GM18498 (cell line): ENCODE measurements at regions not wholly inside any gene's neighbourhood (a gene's known extent, or its start where the extent isn't known, plus 50 kb on each side); places are given as distances from the start of the nearest gene placed in this dataset.

Source experiments
- ATAC-seq: cut with Tn5 transposase; IDR thresholded peaks from one replicate; pipeline ENCODE4 v1.9.1; 2021; ENCODE audit warnings: mild to moderate bottlenecking, moderate library complexity; ENCODE audit not compliant: unreplicated experiment

DNA sequence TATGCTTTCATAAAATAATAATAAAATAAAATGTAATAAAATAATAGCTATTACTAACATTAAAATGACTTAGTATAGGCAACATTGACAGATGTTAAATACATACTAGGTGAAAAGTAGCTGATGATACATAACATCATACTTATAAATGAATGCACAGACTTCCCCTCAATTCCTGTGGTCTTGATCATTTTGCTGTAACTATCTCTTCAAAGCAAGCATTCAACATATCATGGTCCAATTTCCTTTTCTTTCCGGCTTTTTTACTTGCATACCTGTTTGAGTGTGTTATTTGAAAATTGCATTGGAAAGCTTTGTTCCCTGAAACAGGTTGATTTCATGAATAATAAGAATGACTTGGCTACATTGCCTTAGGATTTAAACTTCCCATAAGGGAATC is 309.3 kb downstream of the HDGFL1 start:
- no peak for ATAC-seq

DNA sequence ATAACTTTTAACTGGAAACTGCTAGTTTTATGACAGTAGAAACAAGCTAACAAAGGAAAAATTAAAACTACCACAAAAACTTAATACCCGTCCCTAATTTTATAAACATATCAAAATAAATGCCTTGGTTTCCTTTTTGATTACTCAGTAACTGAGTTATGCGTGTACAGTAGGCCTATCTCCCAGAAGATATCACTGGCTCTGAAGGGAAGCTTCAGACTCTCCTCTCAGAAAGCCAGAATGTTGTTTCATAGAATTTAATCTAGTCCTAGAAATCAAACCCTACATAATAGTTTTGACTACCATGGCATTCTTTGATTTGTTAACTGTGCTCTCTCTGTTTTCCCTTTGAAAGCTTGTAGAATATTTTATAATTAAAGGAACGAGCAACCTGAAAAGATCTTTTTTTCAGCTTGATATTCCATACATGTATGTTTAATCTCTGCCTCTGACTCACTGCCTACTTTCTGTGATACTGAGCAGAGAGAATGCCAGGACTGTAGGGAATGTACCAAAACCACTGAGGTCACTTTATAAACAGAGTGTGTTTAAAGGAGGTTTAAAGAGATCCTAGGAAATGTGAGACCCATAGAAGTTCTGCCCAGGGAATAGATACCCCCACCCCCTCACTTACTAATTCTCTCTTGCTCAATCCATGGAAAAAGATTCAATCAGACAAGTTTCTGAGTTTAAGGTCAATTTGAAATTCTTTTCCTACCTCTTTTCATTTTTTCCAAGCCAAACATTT is 311.5 kb downstream of the HDGFL1 start:
- no peak for ATAC-seq

DNA sequence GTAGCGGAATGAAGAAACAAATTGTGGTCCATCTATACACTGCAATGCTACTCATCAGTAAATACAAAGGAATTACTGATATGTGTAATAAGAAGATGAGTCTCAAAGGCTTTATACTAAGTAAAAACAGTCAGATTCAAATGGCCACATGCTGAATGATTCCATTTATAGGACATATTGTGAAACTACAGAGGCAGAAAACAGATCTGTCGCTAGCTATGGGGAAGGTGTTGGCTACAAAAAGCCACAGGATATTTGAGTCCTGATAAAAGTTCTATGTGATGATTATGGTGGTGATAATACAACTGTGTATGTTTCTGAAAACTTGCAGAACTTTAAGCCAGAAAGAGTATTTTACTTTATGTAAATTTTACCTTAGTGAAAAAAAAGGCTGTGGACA is 313.2 kb downstream of the HDGFL1 start:
- ATAC-seq = no peak

DNA sequence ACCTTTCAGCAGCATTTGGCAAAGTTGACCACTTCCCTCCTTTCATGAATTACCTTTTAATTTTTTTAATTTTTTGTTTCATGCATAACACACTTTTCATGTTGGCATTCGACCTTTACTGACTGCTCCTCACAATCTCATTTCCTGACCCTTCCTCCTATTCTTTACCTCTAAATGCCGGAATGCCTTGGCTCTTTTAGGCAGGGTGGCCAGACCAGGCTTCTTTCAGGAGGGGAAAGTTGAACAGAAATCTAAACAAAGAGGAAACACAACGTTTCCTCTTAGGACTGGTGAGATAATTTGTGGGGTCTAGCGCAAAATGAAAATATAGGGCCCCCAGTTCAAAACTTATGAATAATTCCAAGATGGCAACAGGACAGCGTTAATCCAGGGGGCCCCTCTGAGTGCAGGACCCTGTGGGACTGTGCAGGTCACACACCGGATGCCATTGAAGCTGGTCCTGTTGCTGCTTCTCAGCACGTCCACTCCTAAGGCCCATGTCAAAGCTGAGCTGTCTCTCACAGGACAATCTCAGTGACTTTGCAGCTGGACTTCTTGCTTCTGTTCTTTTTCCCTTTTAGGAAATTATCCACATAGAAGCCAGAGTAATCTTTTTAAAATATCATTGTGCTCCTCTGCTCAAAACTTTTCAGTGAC is 313.8 kb downstream of the HDGFL1 start:
- ATAC-seq = no peak

DNA sequence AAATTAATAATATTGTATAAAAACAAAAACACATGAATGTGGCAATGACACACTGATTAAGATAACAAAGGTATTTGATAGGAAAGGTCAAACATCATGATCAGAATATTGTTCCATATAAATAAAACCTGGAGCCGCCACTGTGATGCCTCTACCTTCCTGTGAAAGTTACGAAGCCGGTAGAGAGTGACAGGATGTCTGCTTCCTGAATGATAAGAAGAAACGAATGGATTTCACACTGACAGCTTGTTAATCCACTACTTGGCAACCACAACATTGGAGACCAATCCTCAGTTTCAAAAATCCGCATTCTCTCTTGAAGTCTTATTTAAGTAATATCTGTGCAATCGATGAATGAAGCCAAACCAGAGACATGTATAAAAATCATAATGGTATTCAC is 315.1 kb downstream of the HDGFL1 start:
- no peak for ATAC-seq

DNA sequence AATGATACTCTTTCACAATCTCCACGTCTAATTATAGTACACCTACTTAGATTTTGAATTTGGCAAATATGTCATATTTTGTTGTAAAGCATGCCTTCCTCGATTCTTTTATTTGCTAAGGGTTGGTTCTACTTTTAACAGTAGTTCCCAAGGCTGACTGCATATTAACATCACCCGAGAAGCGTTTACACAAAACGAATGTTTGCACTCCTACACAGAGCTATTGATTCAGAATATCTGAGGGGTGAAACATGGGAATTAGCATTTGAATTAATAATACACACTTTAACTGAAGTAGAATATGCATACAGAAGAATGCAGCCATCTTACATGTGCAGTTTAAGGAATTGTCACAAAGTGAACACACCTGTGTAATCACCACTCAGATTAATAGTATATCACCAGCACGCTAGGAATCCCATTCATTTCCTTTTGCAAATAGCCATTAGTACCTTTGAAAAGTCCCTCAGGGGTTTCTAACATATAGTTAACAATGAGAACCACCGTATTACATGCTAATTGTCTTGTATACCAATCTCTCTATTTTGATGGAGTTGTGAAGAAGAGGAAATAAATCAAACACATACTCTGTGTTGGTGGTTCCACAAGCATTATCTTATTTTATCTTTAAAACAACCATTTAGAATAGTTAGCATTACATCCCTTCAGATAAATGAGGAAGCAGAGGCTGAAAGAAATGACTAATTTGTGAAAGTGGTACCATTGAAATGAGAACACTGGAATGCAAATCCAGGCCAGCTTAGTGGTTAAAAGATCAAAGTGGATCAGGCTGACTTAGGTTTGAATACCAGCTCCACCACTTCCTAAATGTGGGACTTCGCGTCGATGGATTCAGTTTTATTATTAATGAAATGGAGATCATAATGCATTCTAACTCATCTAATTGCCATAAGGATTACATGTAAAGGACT is 317.6 kb downstream of the HDGFL1 start:
- ATAC-seq = no peak

DNA sequence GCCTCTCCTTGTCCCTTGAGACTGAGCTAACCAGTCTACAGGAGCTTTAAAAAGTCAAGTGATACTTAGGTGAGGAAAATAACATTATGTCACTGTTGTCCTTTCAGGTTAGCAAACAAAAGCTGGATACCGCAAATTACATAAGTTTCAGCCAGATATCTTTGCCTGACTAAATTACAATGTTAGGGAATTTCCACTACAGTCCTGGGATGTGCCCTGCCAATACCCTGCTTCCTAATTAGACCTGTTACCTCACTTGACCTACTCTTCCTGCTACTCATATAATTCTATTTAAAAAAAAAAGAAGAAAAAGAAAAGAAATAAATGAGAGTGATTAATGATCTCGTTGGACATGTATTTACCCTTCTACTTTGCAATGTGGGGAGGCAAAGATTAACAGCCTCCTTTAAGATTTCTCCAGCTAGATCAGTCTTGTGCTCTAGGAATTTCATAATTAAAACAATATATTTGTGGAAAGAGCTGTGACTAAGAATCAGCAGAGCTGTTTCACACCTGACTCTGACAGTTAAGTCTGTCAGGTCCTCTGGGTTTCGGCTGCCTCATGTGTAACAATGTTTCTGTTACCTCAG is 318.9 kb downstream of the HDGFL1 start:
- ATAC-seq = no peak

DNA sequence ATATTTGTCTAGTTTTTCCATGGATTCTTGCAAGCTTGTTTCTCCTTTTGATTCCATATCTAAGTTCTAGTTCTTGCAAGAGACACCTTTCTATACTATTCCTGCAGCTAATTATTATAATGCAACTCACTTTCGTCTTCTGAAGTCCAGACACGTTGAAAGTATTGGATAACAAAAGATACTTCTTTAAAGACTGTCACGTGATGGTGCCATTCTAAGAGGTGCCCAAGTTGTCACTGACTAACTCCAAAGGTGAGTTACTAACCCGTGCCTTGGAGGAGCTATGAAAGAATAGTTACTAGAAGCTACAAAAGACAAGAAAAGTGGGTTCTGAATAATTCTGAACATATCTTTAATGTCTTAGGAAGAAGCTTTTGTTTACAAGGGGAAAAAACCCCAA is 322.6 kb downstream of the HDGFL1 start:
- no peak for ATAC-seq

DNA sequence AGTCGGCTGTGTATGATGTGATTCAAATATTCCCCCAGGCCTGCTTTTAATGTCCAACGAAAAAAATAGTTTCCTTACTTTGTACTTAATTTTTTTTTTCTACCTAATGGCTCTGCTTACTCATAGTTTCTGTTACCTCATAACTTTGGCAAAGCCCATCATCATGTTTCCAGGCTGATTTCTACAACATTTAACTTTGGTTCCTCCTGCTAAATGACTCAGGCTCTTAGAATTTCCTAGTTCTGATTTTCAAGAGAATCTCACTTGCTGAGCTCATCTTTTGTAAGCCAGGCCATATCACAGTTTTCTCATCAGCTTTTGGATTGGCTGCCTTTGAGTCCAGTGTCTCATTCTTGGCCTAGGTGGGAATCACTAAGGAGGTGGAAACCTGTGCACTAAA is 323.1 kb downstream of the HDGFL1 start:
- no peak for ATAC-seq

DNA sequence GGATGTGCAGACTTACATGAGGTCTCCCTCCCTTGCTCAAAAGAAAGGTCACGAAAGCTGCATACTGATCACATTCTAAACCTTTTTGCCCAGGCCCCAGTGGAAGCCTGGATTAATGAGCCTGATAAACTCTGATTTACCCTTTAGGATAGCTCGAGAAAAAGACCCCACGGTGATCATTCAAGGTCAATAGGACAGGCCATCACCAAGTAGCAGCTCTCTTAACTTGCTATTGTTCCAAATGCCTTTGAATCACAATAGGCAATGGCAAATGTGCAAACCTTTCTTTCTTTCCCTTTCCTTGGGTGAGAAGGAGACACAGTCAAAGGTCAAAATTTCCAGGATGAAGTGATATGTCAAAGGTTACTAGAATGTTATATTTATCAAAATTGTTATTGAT is 327.3 kb downstream of the HDGFL1 start:
- ATAC-seq = no peak

DNA sequence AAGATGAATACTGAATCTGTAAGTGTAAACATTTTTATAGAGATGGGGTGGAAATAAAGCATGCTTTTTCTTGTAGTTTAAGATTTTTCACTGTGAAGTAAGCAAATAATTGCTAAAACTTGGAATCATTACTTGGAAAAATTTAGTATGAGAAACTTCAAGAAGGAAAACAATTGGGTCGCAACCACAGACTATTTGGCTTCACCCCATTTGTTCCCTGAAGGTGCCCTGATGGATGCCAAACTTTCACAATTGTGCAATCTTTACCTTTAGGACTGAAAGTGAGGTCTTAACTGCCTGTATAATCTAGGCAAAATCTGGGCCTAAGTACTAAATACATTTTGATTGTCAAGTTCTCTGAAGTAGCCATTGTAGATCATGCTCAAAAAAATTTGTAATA is 330.1 kb downstream of the HDGFL1 start:
- ATAC-seq = no peak

DNA sequence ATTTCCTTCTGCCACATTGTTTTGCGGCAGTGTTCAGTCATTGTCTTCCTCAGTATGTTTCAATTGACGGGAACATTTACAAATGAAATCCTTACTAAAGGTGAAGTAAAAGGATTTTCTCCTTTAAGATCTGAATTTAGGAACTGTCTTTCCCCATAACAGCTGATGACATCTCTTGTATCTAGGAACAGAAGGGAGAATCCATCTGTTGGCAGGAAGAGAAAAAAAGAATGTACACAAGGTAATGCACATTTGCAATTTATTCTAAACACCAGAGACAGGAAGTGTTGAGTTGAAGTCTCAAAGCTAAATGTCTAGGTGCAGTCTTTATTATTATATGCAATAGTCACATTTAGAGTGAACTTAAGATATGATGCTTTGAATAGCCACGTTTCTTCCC is 334.5 kb downstream of the HDGFL1 start:
- no peak for ATAC-seq

DNA sequence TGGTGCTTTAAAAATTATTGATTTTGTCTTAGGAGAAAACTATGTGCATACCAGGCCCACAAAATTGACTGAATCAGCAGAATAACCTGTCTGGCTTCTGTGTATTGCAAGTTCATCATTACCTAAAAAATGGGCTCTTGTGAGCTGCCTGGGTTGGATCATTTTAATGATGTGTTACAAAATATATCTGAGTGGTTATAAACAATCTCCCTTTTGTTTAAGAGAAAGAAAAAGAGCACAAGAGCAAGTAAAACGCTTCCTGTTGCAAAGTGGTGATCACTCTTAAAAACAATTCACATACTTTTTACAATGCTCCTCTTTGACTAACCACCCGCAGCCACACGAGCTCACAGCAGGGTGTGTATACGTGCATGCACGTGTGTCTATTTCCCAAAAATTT is 335.1 kb downstream of the HDGFL1 start:
- no peak for ATAC-seq

DNA sequence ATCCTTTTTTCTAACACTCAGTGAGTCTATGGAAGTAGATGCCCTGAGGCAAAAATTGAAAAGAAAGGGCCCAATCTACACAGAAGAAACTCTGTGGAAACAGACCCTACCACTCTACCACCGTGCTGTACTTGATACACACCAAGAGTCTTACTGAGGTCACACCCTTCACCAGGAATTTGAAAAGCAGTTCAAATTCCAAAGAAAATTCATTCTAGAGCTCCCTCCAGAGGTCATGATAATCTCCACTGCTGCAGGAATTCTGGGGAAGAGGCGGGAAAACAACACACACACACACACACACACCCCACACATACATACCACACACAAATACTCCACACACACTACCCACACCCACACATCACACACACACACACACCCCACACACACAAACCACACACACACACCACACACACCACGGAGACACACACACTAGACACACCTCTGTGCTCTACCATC is 336.8 kb downstream of the HDGFL1 start:
- no peak for ATAC-seq

DNA sequence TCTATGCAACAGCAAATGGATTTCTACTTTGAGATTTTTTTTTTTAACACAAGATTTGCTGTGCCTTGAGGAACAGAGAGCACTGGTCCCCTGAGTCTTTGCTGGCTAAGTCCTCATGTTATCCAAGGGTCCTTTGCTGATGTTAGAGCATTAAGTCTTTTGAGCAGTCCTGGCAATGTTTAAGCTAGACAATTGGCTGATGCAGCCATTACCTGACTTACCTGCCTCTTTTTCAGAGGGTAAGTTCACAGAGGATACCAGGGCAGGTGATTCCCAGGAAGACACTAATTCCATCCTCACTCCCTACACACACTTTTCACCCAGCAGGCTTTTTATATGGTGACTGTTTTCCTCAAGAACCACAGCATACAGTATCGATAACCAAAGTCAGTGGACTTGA is 337.7 kb downstream of the HDGFL1 start:
- ATAC-seq = no peak

DNA sequence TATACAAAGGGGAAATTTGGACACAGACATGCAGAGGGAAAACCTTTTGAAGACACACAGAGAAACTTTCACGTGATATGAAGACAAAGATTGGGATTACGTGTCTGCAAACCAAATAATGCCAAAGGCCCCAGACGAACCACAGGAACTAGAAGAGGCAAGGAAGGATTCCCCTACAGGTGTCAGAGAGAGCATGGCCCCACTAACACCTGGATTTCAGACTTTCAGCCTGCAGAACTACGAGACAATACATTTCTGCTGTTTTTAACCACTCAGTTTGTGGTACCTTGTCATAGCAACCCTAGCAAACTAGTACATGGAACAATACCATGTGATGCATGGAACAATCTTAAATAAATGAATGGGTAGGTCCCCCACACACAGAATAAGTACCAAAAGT is 341.0 kb downstream of the HDGFL1 start:
- no peak for ATAC-seq

DNA sequence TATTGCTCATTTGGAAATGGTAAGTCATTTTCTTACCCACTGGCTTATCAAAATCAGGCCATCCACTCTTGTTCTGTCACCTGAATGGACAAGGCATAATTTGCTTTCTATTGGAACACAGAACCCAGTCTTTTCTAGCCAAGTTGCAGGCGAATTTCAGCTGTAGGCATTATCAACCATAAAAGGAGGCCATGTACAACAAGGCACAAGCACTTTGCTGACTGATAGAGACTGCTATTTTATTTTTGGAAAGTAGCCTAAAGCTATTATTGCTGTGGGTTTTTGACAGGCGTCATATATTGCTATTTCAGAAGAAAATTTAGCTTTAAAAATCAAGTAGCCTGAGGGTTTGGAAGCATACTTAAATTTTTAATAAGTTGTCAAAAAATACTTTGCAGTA is 344.2 kb downstream of the HDGFL1 start:
- ATAC-seq = no peak

DNA sequence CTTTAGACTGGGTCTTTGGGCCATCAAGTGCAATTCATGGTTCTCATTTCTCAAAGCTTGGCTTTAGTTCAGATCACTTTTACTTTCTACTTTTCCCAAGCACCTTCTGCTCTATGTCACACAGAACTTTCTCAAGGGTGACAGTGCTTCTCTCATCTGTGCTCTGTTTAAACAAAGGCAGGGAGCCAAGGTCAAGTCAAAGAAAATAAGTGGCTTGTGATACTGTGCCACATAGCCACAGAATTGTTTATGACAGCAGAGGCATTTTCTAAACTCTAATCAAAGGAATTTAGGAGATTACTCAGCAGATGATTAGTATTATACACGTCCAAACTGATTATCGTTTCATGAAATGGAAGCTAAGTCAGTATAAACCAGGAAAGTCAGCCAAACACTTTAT is 348.0 kb downstream of the HDGFL1 start:
- no peak for ATAC-seq

DNA sequence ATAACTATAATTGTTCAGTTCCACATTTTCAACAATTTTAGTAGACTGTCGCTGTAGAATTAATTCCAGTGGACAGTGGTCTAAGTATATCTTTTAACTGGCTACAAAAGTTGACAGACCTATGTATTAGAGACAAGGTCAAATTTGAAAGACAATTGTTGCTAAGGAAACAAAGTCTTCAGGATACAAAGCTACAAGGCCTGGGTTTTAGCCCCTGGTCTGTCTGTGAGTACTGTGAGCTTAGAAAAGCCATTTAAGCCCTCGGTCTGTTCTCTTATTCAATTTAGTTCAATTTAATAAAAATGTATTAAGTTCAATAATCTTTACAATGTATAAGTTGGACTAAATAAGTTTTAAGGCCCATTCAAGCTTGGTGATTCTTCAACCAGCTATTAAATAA is 352.5 kb downstream of the HDGFL1 start:
- ATAC-seq = no peak

DNA sequence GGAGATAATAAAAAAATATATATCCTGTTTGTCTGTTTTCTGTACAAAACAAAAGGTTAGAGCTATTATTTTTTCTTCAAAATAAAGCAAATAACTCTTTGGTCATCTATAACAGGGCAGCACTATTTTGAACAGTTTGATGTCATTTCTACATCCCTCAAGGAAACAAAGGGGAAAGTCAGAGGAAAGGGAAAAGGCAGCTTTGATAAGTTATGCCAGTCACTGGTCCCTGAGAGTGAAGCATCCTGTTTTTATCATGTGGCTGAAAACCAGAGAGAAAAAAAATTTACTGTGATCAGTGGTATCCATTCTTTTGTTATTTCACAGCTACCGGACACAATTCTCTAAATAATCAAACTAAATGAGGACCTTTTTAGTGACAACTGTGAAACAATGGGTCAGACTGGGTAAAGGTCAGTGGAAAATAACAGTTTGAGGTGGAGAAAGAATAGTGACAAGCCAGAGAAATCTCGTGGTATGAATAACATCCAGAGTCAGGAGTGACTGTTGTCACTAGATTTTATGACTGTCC is 356.0 kb downstream of the HDGFL1 start:
- ATAC-seq = no peak
